H1 (cell line): ENCODE measurements at regions not wholly inside any gene's neighbourhood (a gene's known extent, or its start where the extent isn't known, plus 50 kb on each side); places are given as distances from the start of the nearest gene placed in this dataset.

Source experiments
- CTCF ChIA-PET: fragments of 300-600 bp; sonication (Branson Sonifier 250); formaldehyde crosslinking; loops from one replicate; lab custom pipeline; 2021; ENCODE audit not compliant: partially characterized antibody; lab: Charles Lee
- POLR2A ChIA-PET: fragments of 300-600 bp; sonication (Branson Sonifier 250); formaldehyde crosslinking; loops from one replicate; lab custom pipeline; 2021; ENCODE audit warnings: inconsistent platforms; ENCODE audit not compliant: partially characterized antibody; lab: Charles Lee
- DNase-seq, 2 experiments: peaks; one replicate each; pipeline versions ENCODE4 v3.0.0 to v3.0.0-alpha.2; 2010 to 2022; ENCODE audit warnings: low spot score in 2 of 2, low read depth in 1 of 2, mixed read lengths in 1 of 2
- FAIRE-seq: peaks from 2 replicates; lab custom pipeline; 2011; peaks lifted over from hg19 to GRCh38; lab: Jason Lieb, UNC
- H2AFZ ChIP-seq: 2 replicates; pipeline ENCODE4 v1.8.1; 2012; ENCODE audit warnings: low read length, inconsistent platforms
- H2AK5ac ChIP-seq: 2 replicates; pipeline ENCODE4 v1.6.1; 2013; ENCODE audit warnings: low read depth, low read length
- H2BK120ac ChIP-seq: replicated peaks from 2 replicates; pipeline ENCODE3; 2013; ENCODE audit warnings: low read depth, low read length, inconsistent platforms
- H2BK12ac ChIP-seq: 2 replicates; pipeline ENCODE4 v1.6.1; 2013; ENCODE audit warnings: low read depth, low read length
- H2BK15ac ChIP-seq: 2 replicates; pipeline ENCODE4 v1.6.1; 2013; ENCODE audit warnings: low read length
- H2BK20ac ChIP-seq: 2 replicates; pipeline ENCODE4 v1.6.1; 2013; ENCODE audit warnings: low read length
- H2BK5ac ChIP-seq: 2 replicates; pipeline ENCODE4 v1.6.1; 2013; ENCODE audit warnings: low read depth, low read length
- H3K14ac ChIP-seq: 2 replicates; pipeline ENCODE4 v1.6.1; 2013; ENCODE audit warnings: inconsistent platforms; ENCODE audit not compliant: insufficient read length
- H3K18ac ChIP-seq: 2 replicates; pipeline ENCODE4 v1.6.1; 2013; ENCODE audit warnings: low read length; ENCODE audit errors: extremely low read depth
- H3K23ac ChIP-seq: 2 replicates; pipeline ENCODE4 v1.6.1; 2013; ENCODE audit warnings: inconsistent platforms; ENCODE audit not compliant: insufficient read length
- H3K23me2 ChIP-seq: 2 replicates; pipeline ENCODE4 v1.6.1; 2013; ENCODE audit warnings: low read depth, low read length
- H3K27ac ChIP-seq: 2 replicates; pipeline ENCODE4 v1.6.1; 2011; ENCODE audit warnings: low read depth, low read length, inconsistent platforms
- H3K27me3 ChIP-seq, 4 experiments: replicated peaks in 1 of 4; 1 replicate in 1 of 4; 2 replicates in 3 of 4; pipeline versions ENCODE4 v1.6.1 to v1.8.1; 2011 to 2013; ENCODE audit warnings: low read length in 3 of 4, mild to moderate bottlenecking in 3 of 4, inconsistent platforms in 2 of 4, mixed read lengths in 2 of 4, moderate library complexity in 1 of 4; ENCODE audit not compliant: control insufficient read depth in 3 of 4, insufficient read depth in 3 of 4; ENCODE audit errors: extremely low read depth in 1 of 4
- H3K36me3 ChIP-seq, 4 experiments: 2 replicates each; pipeline versions ENCODE4 v1.6.1 to v1.8.1; 2011 to 2013; ENCODE audit warnings: mild to moderate bottlenecking in 4 of 4, low read length in 3 of 4, moderate library complexity in 2 of 4, control low read depth in 1 of 4, inconsistent platforms in 1 of 4; ENCODE audit not compliant: insufficient read depth in 4 of 4, control insufficient read depth in 2 of 4
- H3K4ac ChIP-seq: replicated peaks from 2 replicates; pipeline ENCODE3; 2013; ENCODE audit warnings: low read length, low read depth, mixed read lengths, inconsistent platforms; ENCODE audit not compliant: insufficient read length
- H3K4me1 ChIP-seq, 4 experiments: replicated peaks in 1 of 4; 1 replicate in 1 of 4; 2 replicates in 3 of 4; pipeline versions ENCODE4 v1.6.1 to v1.8.1; 2011 to 2013; ENCODE audit warnings: low read length in 3 of 4, inconsistent platforms in 2 of 4, mixed read lengths in 1 of 4; ENCODE audit not compliant: insufficient read depth in 4 of 4, control insufficient read depth in 3 of 4
- H3K4me2 ChIP-seq, 2 experiments: 2 replicates each; pipeline versions ENCODE4 v1.6.1 to v1.8.1; 2011 to 2013; ENCODE audit warnings: low read depth in 2 of 2, low read length in 2 of 2, control low read depth in 1 of 2, inconsistent platforms in 1 of 2, mild to moderate bottlenecking in 1 of 2; ENCODE audit not compliant: insufficient read depth in 1 of 2
- H3K4me3 ChIP-seq, 4 experiments: fragments of 200-600, 300-600 bp in 1 of 4; sonication (generic), shearing (Covaris generic), sonication (Bioruptor Twin) in 1 of 4; 2 replicates each; pipeline versions ENCODE4 v1.5.1 to v1.8.1; 2011 to 2016; ENCODE audit warnings: low read length in 4 of 4, low read depth in 3 of 4, control low read depth in 2 of 4, inconsistent platforms in 2 of 4, mild to moderate bottlenecking in 2 of 4, mixed read lengths in 1 of 4, moderate library complexity in 1 of 4; ENCODE audit not compliant: insufficient read depth in 2 of 4; ENCODE audit errors: extremely low read depth in 1 of 4
- H3K56ac ChIP-seq: replicated peaks from 2 replicates; pipeline ENCODE3; 2013; ENCODE audit warnings: low read depth, mild to moderate bottlenecking, mixed read lengths, low read length, inconsistent platforms; ENCODE audit not compliant: insufficient read length
- H3K79me1 ChIP-seq: 2 replicates; pipeline ENCODE4 v1.6.1; 2013; ENCODE audit warnings: low read depth, low read length, control low read depth
- H3K79me2 ChIP-seq, 2 experiments: 2 replicates each; pipeline versions ENCODE4 v1.6.1 to v1.8.1; 2012 to 2013; ENCODE audit warnings: low read length in 2 of 2, mild to moderate bottlenecking in 2 of 2, inconsistent platforms in 1 of 2; ENCODE audit not compliant: insufficient read depth in 2 of 2, control insufficient read depth in 1 of 2
- H3K9ac ChIP-seq, 4 experiments: replicated peaks in 1 of 4; 1 replicate in 1 of 4; 2 replicates in 3 of 4; pipeline versions ENCODE4 v1.6.1 to v1.8.1; 2011 to 2013; ENCODE audit warnings: low read depth in 3 of 4, low read length in 3 of 4, control low read depth in 2 of 4, mild to moderate bottlenecking in 2 of 4, moderate library complexity in 2 of 4, inconsistent platforms in 1 of 4; ENCODE audit errors: extremely low read depth in 1 of 4
- H3K9me3 ChIP-seq, 2 experiments: 2 replicates each; pipeline versions ENCODE4 v1.6.1 to v1.8.1; 2012 to 2013; ENCODE audit warnings: mild to moderate bottlenecking in 2 of 2, moderate library complexity in 2 of 2, control low read depth in 1 of 2, inconsistent platforms in 1 of 2, low read depth in 1 of 2, low read length in 1 of 2, mixed read lengths in 1 of 2; ENCODE audit not compliant: insufficient read depth in 2 of 2
- H4K20me1 ChIP-seq, 2 experiments: replicated peaks in 1 of 2; 2 replicates each; pipeline versions ENCODE3 to v1.8.1; 2011 to 2013; ENCODE audit warnings: inconsistent platforms in 2 of 2, low read length in 2 of 2, mild to moderate bottlenecking in 1 of 2; ENCODE audit not compliant: insufficient read depth in 2 of 2, control insufficient read depth in 1 of 2
- H4K5ac ChIP-seq: 2 replicates; pipeline ENCODE4 v1.6.1; 2013; ENCODE audit warnings: low read length, low read depth, mixed read lengths, inconsistent platforms; ENCODE audit not compliant: insufficient read length
- H4K8ac ChIP-seq: 2 replicates; pipeline ENCODE4 v1.8.0; 2013; ENCODE audit warnings: mild to moderate bottlenecking, moderate library complexity, low read length, inconsistent platforms; ENCODE audit not compliant: insufficient read depth; ENCODE audit errors: extremely low read depth
- H4K91ac ChIP-seq: replicated peaks from 2 replicates; pipeline ENCODE3; 2013; ENCODE audit warnings: low read length, mixed read lengths, inconsistent platforms; ENCODE audit not compliant: insufficient read length
- HDAC2 ChIP-seq, 2 experiments: fragments of 300-600 bp in 1 of 2; sonication (generic) in 1 of 2; IDR thresholded peaks; 2 replicates each; pipeline ENCODE4 v1.6.1; 2011 to 2012; ENCODE audit warnings: low read depth in 2 of 2, low read length in 2 of 2, mild to moderate bottlenecking in 2 of 2, moderate library complexity in 2 of 2, borderline replicate concordance in 1 of 2, inconsistent platforms in 1 of 2
- HDAC6 ChIP-seq: IDR thresholded peaks from one replicate; pipeline ENCODE4 v1.7.1; 2012; ENCODE audit warnings: low read depth, mild to moderate bottlenecking, inconsistent platforms, low read length, moderate library complexity
- NRF1 ChIP-seq: IDR thresholded peaks from 2 replicates; pipeline ENCODE4 v1.6.1; 2011; ENCODE audit warnings: mild to moderate bottlenecking, low read depth, low read length, improper control_type of control experiment
- POLR2AphosphoS5 ChIP-seq: IDR thresholded peaks from 2 replicates; pipeline ENCODE4 v1.6.1; 2011; ENCODE audit warnings: low read depth, low read length
- RNF2 ChIP-seq: fragments of 200-900, 300-1000 bp; sonication (generic); IDR thresholded peaks from 2 replicates; pipeline ENCODE4 v1.7.1; 2016; ENCODE audit warnings: borderline replicate concordance, low read depth, mild to moderate bottlenecking, antibody characterized with exemption, low read length; ENCODE audit not compliant: poor library complexity, severe bottlenecking; ENCODE audit errors: missing control alignments
- SP2 ChIP-seq: IDR thresholded peaks from 2 replicates; pipeline ENCODE4 v1.6.1; 2012; ENCODE audit warnings: mild to moderate bottlenecking, low read length, inconsistent platforms
- YY1 ChIP-seq: IDR thresholded peaks from 2 replicates; pipeline ENCODE4 v1.6.1; 2011; ENCODE audit warnings: low read depth, mild to moderate bottlenecking, low read length
- WGBS, 2 experiments: shearing (Covaris generic) in 1 of 2; methylation state at CpG; one replicate each; pipeline versions ENCODE4 v1.1.6 to v1.1.7; 2013 to 2015; ENCODE audit warnings: low lambda C conversion rate in 2 of 2, mixed read lengths in 2 of 2, inconsistent platforms in 1 of 2, low coverage in 1 of 2, missing lambda C conversion rate in 1 of 2; ENCODE audit not compliant: insufficient replicate concordance in 2 of 2, insufficient coverage in 1 of 2, insufficient read length in 1 of 2; ENCODE audit errors: extremely low coverage in 1 of 2, missing lambda C conversion rate in 1 of 2; 5-methylcytosine and 5-hydroxymethylcytosine counted together

DNA sequence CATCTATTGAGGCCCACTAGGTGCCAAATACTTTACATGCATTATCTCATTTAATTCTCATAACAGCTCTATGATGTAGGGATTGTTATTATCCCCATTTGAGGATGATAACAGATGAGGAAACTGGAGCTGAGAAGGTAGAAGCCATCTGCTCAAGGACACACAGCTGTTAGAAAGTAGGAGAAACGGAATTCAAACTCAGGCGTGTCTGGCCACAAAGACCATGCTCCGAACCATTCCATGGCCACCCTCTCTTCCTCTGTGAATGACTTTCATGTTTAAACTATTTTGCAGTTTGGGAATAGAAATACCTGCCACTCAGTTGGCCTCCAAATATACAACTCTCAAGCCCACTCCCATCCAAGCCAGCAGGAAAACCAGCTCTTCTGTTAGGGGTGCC lies 87.6 kb upstream of the ANKRD55 start:
- CTCF ChIA-PET: interaction anchor here (0.8 kb wide), 1 partner anchor 518 kb away, joined by 3 read pairs; no protein-coding TSS in a partner anchor
- H2BK5ac ChIP-seq: no peak overlapping the region
- H3K4ac ChIP-seq: no peak overlapping the region
- H4K91ac ChIP-seq: no peak overlapping the region
- no peak overlapping the region for H4K8ac ChIP-seq
- no peak overlapping the region for H3K4me2 ChIP-seq
- no peaks in the 10 kb centered on the region for H3K79me2 ChIP-seq
- no peak overlapping the region for H2BK120ac ChIP-seq
- no peak overlapping the region for H2AK5ac ChIP-seq
- no peaks in the 10 kb centered on the region for H3K79me1 ChIP-seq
- no peak overlapping the region for H3K27ac ChIP-seq
- no peak for FAIRE-seq
- H3K9me3 ChIP-seq: no peaks in the 10 kb centered on the region
- TF ChIP-seq SP2 (no peak), HDAC6 (no peak), POLR2AphosphoS5 (no peak), NRF1 (no peak), RNF2 (no peak), HDAC2 (IDR thresholded peaks at IDR 0.05; ENCODE audit: borderline replicate concordance in 1 of 2, low read depth in 2 of 2, low read length in 2 of 2) (no peak), YY1 (no peak)
- H2BK20ac ChIP-seq: no peak overlapping the region
- no peak overlapping the region for H3K9ac ChIP-seq
- POLR2A ChIA-PET: no interaction called here
- no peaks in the 10 kb centered on the region for H3K27me3 ChIP-seq
- no peak overlapping the region for H3K18ac ChIP-seq
- no peak overlapping the region for H2AFZ ChIP-seq
- no peaks in the 10 kb centered on the region for H3K36me3 ChIP-seq
- no peak overlapping the region for H2BK15ac ChIP-seq
- WGBS, 2 experiments: 100% methylated on average over 3 of the region's 3 CpGs; no CpG with 5 or more reads in 1 of the 2 experiments
- H3K23me2 ChIP-seq: no peaks in the 10 kb centered on the region
- no peak overlapping the region for H3K14ac ChIP-seq
- peaks cover 0 to 2% (median 0%) of the 10 kb centered on the region in 4 experiments; a peak in 2 of 7 replicates for H3K4me1 ChIP-seq
- no peak overlapping the region for H3K4me3 ChIP-seq
- no peak overlapping the region for H2BK12ac ChIP-seq
- no peak overlapping the region for H3K56ac ChIP-seq
- DNase-seq: no peak
- no peak overlapping the region for H4K5ac ChIP-seq
- H3K23ac ChIP-seq: no peak overlapping the region
- H4K20me1 ChIP-seq: no peaks in the 10 kb centered on the region
